ENCODE measurements at regions not wholly inside any gene's neighbourhood (a gene's known extent, or its start where the extent isn't known, plus 50 kb on each side); places are given as distances from the start of the nearest gene placed in this dataset.

DNA sequence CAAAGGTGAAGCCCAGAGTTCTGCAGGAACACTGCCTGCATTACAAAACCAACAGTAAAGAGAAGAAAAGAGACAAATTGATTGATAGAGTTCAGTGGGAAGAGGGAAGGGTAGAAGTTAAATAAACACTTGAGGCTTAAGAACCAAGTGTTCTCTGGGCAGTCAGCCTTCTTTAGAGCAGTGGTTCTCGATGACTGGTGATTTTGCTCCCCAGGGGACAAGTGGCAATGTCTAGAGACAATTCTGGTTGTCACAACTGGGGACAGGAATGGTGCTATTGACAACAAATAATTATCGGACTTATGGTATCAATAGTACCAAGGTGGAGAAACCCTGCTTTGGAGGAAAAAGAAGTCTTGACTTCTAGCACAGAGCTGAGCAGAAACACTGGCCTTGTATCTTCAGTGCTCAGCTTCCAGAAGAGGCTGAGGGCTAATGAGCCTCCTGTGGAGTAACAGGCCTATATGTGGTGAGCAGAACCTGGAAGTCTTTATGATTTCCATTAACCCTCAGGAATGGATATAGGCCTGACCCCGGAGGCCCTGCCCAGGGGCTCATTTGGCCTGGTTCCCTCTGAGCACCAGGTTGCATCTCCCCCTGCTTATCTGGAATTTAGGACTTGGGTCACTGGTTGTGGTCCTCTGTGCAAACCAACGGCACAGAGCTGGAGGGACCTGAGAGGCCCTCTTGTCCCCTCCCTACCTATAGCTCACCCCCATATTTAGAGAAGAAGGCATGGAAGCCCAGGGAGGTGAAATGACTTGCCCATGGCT lies 204.6 kb upstream of the PWP1 start:
- H3K36me3 Mint-ChIP-seq (ENCODE audit: low read depth), result no peaks in the 10 kb centered on the region
- no peaks in the 10 kb centered on the region for H3K9me3 Mint-ChIP-seq
- no peak overlapping the region for H3K27ac Mint-ChIP-seq
- H3K4me3 Mint-ChIP-seq, result no peak overlapping the region
- intact Hi-C loops (cut with micrococcal nuclease), result no loop called here
- no peak for DNase-seq
- H3K27me3 Mint-ChIP-seq, result no peaks in the 10 kb centered on the region
- H3K4me1 Mint-ChIP-seq, result peaks cover 9% of the 10 kb centered on the region

DNA sequence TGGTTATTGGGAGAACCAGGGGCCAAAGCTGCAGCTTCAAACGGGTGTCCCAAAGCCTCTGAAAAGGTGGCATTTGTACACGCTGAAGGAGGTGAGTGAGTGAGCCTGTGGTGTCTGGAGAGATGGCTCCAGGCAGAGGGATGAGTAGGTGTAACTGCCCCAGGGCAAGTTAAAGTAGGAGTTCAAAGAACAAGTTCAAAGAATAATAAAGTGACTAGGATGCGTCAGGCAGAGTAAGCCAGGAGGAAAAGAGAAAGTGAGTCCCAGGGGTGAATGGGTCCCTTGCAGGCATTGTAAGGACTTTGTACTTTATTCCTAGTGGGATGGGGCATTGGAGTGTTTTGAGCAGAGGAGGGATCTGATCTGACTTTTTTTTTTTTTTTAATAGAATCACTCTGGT lies 201.4 kb upstream of the PWP1 start:
- DNase-seq, result no peak
- H3K4me1 Mint-ChIP-seq, result peaks cover 12% of the 10 kb centered on the region
- H3K27me3 Mint-ChIP-seq, result no peaks in the 10 kb centered on the region
- no peak overlapping the region for H3K4me3 Mint-ChIP-seq
- no peak overlapping the region for H3K27ac Mint-ChIP-seq
- no peaks in the 10 kb centered on the region for H3K36me3 Mint-ChIP-seq (ENCODE audit: low read depth)
- no peaks in the 10 kb centered on the region for H3K9me3 Mint-ChIP-seq
- intact Hi-C loops (cut with micrococcal nuclease), result no loop called here

DNA sequence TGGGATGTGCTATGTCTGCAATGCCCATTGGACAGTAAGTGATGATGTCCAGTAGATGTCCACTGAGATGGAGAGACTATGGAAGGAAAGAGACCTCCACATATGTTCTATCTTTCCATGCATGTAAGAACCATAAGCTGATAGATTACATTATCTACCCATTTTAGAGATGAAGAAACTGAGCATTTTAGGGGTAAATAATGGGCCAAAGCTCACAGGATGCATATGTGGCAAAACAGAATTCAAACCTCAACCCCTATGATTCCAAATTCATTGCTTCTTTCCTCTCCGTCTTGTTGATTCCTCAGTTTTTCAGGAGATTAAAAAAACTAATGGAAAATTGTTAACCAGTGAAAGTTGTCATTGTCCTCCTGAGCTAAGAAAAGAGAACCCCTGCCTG lies 200.7 kb upstream of the PWP1 start:
- Mint-ChIP-seq H3K9me3 (no peaks in the 10 kb centered on the region), H3K4me1 (peaks cover 12% of the 10 kb centered on the region), H3K27ac (no peak overlapping the region), H3K27me3 (no peaks in the 10 kb centered on the region), H3K36me3 (ENCODE audit: low read depth) (no peaks in the 10 kb centered on the region), H3K4me3 (no peak overlapping the region)
- no peak for DNase-seq
- intact Hi-C loops (cut with micrococcal nuclease), result no loop called here

DNA sequence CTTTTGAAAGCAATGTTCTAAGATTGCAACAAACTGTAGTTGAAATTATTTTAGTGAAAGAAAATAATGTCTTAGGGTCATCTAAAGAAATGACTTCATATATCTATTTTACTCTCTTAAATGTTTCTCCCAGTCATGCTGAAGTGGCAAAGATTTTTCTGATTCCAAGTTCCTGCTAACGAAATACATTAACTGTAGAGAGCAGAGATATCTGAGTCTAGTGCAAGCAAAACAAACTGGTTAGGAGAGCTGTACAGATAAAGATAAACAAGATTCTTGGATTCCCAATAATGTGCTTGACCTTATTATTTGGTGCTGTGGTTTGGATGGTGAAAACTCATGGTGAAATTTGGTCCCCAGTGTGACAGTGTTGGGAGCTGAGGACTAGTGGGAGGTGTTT lies 199.9 kb upstream of the PWP1 start:
- DNase-seq, result no peak
- H3K36me3 Mint-ChIP-seq (ENCODE audit: low read depth), result no peaks in the 10 kb centered on the region
- no peaks in the 10 kb centered on the region for H3K27me3 Mint-ChIP-seq
- intact Hi-C loops (cut with micrococcal nuclease), result no loop called here
- no peak overlapping the region for H3K27ac Mint-ChIP-seq
- H3K4me1 Mint-ChIP-seq, result peaks cover 12% of the 10 kb centered on the region
- no peaks in the 10 kb centered on the region for H3K9me3 Mint-ChIP-seq
- H3K4me3 Mint-ChIP-seq, result no peak overlapping the region

DNA sequence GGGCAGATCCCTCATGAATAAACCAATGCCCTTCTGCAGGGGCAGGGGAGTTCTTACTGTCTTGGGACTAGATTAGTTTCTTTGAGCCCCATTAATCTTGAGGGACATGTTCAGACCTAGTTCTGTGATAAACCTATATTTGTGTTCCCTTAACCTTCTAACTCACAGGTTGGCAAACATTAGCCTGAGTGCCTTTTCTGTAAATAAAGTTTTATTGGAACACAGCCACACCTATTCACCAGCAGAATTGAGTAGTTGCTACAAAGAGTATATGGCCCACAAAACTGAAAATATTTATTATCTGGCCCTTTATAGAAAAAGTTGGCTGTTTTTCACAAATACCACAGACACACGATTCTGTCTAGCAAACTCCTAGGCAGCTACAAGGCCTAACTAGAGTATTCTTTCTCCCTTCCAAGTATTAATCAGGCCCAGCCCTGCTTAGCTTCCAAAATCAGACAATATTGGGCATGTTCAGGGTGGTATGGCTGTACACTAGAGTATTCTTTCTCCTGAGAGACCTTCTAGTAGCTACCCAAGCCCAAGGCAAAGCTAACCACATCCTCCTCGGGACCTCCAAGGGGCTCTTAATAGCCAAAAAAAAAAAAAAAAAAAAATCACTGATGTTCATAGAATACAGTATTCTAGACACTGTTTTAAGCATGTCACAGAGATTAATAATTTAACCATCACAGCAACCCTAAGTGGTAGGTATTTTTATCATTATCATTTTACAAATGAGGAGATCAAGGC lies 199.3 kb upstream of the PWP1 start:
- H3K27me3 Mint-ChIP-seq, result no peaks in the 10 kb centered on the region
- H3K4me1 Mint-ChIP-seq, result peaks cover 14% of the 10 kb centered on the region
- H3K27ac Mint-ChIP-seq, result no peak overlapping the region
- no peak for DNase-seq
- H3K4me3 Mint-ChIP-seq, result no peak overlapping the region
- intact Hi-C loops (cut with micrococcal nuclease), result no loop called here
- no peaks in the 10 kb centered on the region for H3K9me3 Mint-ChIP-seq
- H3K36me3 Mint-ChIP-seq (ENCODE audit: low read depth), result no peaks in the 10 kb centered on the region

DNA sequence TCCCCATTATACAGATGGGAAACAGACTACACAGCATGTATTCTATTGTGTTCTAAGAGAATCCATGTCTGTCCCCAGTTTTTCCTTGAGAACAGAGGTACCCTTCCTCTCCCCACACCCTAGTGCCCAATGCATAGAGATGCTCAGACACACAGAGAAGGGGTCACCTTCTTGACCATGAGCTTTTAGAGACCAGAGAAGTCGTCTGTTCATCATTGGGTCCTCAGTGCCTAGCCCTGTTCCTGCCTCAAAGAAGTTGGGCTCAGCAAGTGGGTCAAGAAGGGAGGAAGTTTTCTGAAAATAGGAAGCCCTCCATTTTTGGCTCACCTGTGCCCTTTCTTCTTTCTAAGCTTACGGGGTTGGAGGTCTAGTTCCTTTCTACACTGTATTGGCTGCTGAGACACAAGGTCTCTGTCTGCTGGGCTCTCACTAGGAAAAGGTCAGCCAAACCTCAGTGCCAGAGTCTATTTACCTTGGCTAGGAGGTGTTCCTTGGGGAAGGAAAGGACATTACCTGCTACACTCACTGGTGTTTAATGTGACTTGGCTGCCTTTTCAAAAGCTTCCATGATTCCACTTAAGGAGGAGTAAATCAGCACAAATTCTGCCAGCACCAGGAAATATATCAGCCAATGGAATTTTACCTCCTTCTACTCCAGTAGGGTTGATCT lies 198.5 kb upstream of the PWP1 start:
- H3K4me3 Mint-ChIP-seq, result no peak overlapping the region
- no peaks in the 10 kb centered on the region for H3K27me3 Mint-ChIP-seq
- no peaks in the 10 kb centered on the region for H3K9me3 Mint-ChIP-seq
- H3K27ac Mint-ChIP-seq, result no peak overlapping the region
- DNase-seq, result no peak
- H3K36me3 Mint-ChIP-seq (ENCODE audit: low read depth), result no peaks in the 10 kb centered on the region
- intact Hi-C loops (cut with micrococcal nuclease), result no loop called here
- peaks cover 17% of the 10 kb centered on the region for H3K4me1 Mint-ChIP-seq

DNA sequence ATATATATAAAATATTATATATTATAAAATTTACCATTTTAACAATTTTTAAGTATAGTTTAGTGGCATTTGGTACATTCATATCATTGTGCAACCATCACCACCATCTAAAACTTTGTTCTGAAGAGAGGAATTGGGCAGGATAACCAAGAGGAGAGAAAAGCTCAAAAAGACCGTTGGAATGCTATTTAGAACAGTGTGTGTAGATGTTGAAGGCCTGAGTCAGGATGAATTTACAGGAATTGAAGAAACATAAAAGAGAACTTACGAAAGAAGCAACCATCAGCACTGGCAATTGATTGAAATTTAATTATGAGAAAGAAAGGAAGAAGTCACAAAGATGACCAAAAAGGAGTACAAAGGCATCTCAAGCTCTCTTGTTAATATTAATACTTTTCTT lies 196.9 kb upstream of the PWP1 start:
- no peaks in the 10 kb centered on the region for H3K36me3 Mint-ChIP-seq (ENCODE audit: low read depth)
- no peak for DNase-seq
- intact Hi-C loops (cut with micrococcal nuclease), result no loop called here
- H3K27me3 Mint-ChIP-seq, result no peaks in the 10 kb centered on the region
- no peak overlapping the region for H3K4me3 Mint-ChIP-seq
- H3K4me1 Mint-ChIP-seq, result peaks cover 26% of the 10 kb centered on the region
- no peak overlapping the region for H3K27ac Mint-ChIP-seq
- no peaks in the 10 kb centered on the region for H3K9me3 Mint-ChIP-seq

DNA sequence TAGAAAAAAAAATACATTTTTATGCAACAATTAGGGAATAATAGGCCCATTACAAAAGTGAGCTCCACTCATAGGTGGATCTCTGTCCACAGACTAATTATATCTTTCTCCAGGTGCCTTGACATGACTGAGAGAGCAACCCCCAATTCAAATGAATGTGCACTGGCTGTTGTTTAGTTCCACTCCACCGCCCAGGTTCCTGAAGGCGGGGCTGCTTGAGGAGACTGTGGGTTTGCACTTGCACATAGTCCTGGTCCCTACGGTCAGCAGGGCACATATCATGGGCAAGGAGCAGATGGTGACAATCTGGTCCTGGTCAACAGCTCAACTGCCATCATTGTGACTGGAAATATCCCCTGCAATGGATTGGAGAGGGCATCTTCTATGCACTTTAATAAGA lies 195.6 kb upstream of the PWP1 start:
- DNase-seq, result no peak
- Mint-ChIP-seq H3K4me1 (peaks cover 20% of the 10 kb centered on the region), H3K36me3 (ENCODE audit: low read depth) (no peaks in the 10 kb centered on the region), H3K27ac (no peak overlapping the region), H3K27me3 (no peaks in the 10 kb centered on the region), H3K9me3 (no peaks in the 10 kb centered on the region), H3K4me3 (no peak overlapping the region)
- intact Hi-C loops (cut with micrococcal nuclease), result no loop called here

DNA sequence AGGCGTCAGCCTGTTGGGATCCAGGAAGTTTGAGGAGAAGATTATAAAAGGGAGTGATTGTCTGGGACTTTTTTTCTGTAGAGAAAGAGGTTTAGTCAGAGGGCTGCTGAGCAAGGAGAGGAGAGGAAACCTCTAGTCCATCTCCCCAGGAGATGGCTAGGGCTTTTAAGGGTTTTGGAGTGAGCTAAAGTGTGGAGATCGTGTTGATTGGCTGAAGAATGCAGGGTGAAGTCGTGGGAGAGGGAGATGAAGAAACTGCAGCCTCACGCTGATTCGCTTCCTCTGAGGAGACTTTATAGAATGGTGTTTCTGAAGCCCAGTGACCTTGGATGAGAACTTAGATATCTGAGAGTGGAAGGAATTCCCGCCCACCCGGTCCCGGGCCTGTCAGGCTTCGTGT lies 193.7 kb upstream of the PWP1 start:
- H3K27me3 Mint-ChIP-seq, result no peaks in the 10 kb centered on the region
- peaks cover 17% of the 10 kb centered on the region for H3K4me1 Mint-ChIP-seq
- H3K9me3 Mint-ChIP-seq, result peaks cover 1% of the 10 kb centered on the region
- DNase-seq, result no peak
- H3K27ac Mint-ChIP-seq, result no peak overlapping the region
- H3K36me3 Mint-ChIP-seq (ENCODE audit: low read depth), result peaks cover under 1% of the 10 kb centered on the region
- no peak overlapping the region for H3K4me3 Mint-ChIP-seq
- intact Hi-C loops (cut with micrococcal nuclease), result no loop called here

DNA sequence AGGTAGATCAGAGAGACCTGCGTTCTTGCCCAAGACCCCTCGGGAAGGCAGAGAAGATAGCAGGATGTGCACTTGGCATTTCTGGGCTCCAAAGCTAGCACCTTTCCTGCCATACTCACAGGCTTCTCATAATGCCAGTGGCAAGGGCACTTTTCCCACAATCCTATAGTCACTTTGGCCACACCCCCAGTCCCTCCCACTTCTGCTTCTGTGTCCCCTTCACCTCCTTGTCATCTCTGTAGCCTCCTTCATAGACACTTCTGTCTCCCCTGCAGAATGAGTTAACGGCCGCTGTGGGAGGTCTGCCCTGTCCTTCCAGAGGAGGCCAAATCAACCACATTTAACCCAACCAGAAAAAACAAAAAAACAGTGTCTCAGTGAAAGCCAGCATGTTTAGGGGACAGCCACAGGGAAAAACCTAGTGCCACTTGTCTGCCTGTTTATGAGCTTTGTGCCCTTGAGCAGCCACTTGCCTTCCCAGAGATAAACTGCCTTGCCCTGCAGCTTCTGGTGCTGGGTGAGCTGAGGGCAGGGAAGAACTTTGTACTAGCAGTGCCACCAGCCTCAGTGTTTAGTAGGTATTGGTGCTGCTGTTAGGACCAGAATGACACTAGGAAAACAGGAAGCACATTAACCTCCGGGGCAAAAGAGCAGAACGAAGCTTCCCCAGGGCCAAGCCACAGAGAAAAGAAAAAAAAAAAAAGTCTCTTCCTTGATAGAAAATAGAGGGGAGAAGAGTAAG lies 193.0 kb upstream of the PWP1 start:
- no peak overlapping the region for H3K4me3 Mint-ChIP-seq
- H3K36me3 Mint-ChIP-seq (ENCODE audit: low read depth), result peaks cover 6% of the 10 kb centered on the region
- peaks cover 17% of the 10 kb centered on the region for H3K4me1 Mint-ChIP-seq
- H3K27me3 Mint-ChIP-seq, result no peaks in the 10 kb centered on the region
- H3K27ac Mint-ChIP-seq, result peak overlapping the region; percentile 66
- intact Hi-C loops (cut with micrococcal nuclease), result no loop called here
- peak; percentile 58 for DNase-seq
- peaks cover 7% of the 10 kb centered on the region for H3K9me3 Mint-ChIP-seq

DNA sequence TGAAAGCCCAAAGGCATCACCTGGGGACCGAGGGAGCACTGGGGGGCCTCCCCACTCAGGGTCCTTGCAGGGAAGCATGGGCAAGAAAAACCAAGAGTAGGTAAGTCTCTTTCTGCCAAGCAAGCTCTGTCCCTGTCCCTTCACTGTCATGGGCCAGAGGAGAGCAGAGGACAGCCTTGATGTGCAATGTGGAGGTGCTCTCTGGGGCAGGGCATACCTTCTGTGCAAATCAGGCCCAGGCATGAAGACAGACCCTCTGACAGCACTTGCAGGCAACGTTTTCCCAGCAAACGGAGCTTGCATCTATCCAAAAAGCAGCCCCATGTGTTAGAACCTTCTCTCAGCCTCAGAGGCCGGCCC lies 192.5 kb upstream of the PWP1 start:
- intact Hi-C loops (cut with micrococcal nuclease), result no loop called here
- no peak overlapping the region for H3K27ac Mint-ChIP-seq

DNA sequence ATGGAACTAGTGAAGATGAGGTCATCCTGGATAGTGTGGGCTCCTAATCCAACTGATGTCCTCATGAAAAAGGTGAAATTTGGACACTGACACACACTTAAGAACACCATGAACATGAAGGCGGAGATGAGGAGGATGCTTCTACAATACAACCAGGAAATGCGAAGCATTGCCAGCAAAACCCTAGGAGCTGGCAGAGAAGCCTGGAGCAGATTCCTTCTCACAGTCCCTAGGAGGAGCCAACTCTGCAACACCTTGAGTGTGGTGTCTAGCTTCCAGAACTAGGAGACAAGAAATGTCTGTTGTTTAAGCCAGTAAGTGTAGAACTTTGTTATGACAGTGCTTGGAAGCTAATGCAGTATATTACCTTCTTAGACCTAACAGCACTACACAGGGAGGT lies 191.9 kb upstream of the PWP1 start:
- no peak overlapping the region for H3K27ac Mint-ChIP-seq
- peaks cover 14% of the 10 kb centered on the region for H3K4me1 Mint-ChIP-seq
- H3K4me3 Mint-ChIP-seq, result no peak overlapping the region
- H3K36me3 Mint-ChIP-seq (ENCODE audit: low read depth), result peaks cover 6% of the 10 kb centered on the region
- H3K9me3 Mint-ChIP-seq, result peaks cover 7% of the 10 kb centered on the region
- no peak for DNase-seq
- intact Hi-C loops (cut with micrococcal nuclease), result no loop called here
- no peaks in the 10 kb centered on the region for H3K27me3 Mint-ChIP-seq

More for the DNA sequence above, 192.5 kb upstream of the PWP1 start:
- DNase-seq, result no peak
- Mint-ChIP-seq H3K4me3 (no peak overlapping the region), H3K36me3 (ENCODE audit: low read depth) (peaks cover 6% of the 10 kb centered on the region), H3K27me3 (no peaks in the 10 kb centered on the region), H3K9me3 (peaks cover 7% of the 10 kb centered on the region), H3K4me1 (peaks cover 14% of the 10 kb centered on the region)

DNA sequence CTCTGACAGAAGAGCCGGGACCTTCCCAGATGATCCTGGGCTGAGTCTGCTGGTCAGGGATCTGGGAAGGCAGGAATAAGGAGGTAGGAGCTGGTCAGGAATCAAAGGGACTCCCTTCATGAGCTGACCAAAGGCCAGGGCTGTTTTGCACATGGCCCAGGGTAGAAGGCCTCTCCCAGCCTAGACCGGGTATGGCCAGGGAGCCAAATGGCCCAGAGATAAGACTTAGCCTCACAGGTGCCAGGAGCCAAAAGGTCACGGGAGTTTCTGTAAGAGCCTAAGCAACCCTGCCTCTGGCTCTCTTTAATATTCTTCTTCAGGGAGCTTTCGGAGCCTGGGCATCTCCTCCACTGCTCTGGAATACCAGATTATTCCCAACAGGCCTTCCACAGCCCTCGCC lies 191.3 kb upstream of the PWP1 start:
- DNase-seq, result no peak
- Mint-ChIP-seq H3K27me3 (no peaks in the 10 kb centered on the region), H3K4me3 (no peak overlapping the region), H3K4me1 (peaks cover 14% of the 10 kb centered on the region), H3K36me3 (ENCODE audit: low read depth) (peaks cover 6% of the 10 kb centered on the region), H3K9me3 (peaks cover 7% of the 10 kb centered on the region), H3K27ac (no peak overlapping the region)
- intact Hi-C loops (cut with micrococcal nuclease), result no loop called here

DNA sequence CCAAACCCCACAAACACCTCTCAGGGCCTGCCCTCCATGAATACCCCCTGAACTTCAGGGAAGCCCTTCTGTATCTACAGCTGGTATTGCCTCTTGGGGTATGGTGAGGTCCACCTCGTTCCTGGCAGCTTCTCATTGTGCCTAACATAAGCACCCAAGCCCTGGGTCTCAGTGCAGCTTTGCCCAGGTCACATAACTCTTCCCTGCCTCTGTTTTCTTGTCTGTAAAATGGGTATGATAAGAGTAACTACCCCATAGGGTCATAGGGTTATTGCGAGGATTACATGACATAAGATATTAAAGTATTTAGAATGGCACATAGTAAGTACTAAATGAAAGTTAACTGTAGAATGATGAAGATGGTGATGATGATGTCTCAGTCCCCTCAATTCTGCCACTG lies 190.0 kb upstream of the PWP1 start:
- no peak for DNase-seq
- intact Hi-C loops (cut with micrococcal nuclease), result no loop called here
- Mint-ChIP-seq H3K4me1 (peaks cover 14% of the 10 kb centered on the region), H3K27ac (no peak overlapping the region), H3K36me3 (ENCODE audit: low read depth) (peaks cover 6% of the 10 kb centered on the region), H3K4me3 (no peak overlapping the region), H3K27me3 (no peaks in the 10 kb centered on the region), H3K9me3 (peaks cover 7% of the 10 kb centered on the region)
